Fibroblast of lung (primary cell): ENCODE measurements at regions not wholly inside any gene's neighbourhood (a gene's known extent, or its start where the extent isn't known, plus 50 kb on each side); places are given as distances from the start of the nearest gene placed in this dataset.

ENCODE experiments used
- DNase-seq, 2 donors: peaks; one replicate each; pipeline versions ENCODE4 v3.0.0 to v3.0.0-alpha.2; 2010; ENCODE audit warnings: low read depth in 2 of 2
- H2AFZ ChIP-seq: 2 replicates; pipeline ENCODE4 v1.5.1; 2012; ENCODE audit warnings: low read length, control low read depth, inconsistent platforms
- H3K27ac ChIP-seq: 2 replicates; pipeline ENCODE4 v1.5.1; 2011; ENCODE audit warnings: low read length, control low read depth; ENCODE audit not compliant: insufficient read depth
- H3K27me3 ChIP-seq: 2 replicates; pipeline ENCODE4 v1.5.1; 2011; ENCODE audit warnings: mild to moderate bottlenecking, low read length; ENCODE audit not compliant: control insufficient read depth, insufficient read depth
- H3K36me3 ChIP-seq: 2 replicates; pipeline ENCODE4 v1.5.1; 2011; ENCODE audit warnings: low read length; ENCODE audit not compliant: control insufficient read depth, insufficient read depth
- H3K4me1 ChIP-seq: 2 replicates; pipeline ENCODE4 v1.5.1; 2011; ENCODE audit warnings: low read length; ENCODE audit not compliant: control insufficient read depth, insufficient read depth; ENCODE audit errors: extremely low read depth
- H3K4me2 ChIP-seq: 2 replicates; pipeline ENCODE4 v1.5.1; 2011; ENCODE audit warnings: low read length, control low read depth; ENCODE audit not compliant: insufficient read depth; ENCODE audit errors: extremely low read depth
- H3K4me3 ChIP-seq, 4 experiments: fragments of 200-600 bp in 1 of 4; sonication (generic) in 1 of 4; replicated peaks in 1 of 4; 2 replicates each; pipeline ENCODE4 v1.5.1; 2011 to 2016; ENCODE audit warnings: low read length in 4 of 4, low read depth in 3 of 4, mild to moderate bottlenecking in 3 of 4, control low read depth in 2 of 4, inconsistent platforms in 1 of 4, mixed read lengths in 1 of 4; ENCODE audit not compliant: insufficient read depth in 1 of 4; ENCODE audit errors: control extremely low read depth in 1 of 4
- H3K79me2 ChIP-seq: 2 replicates; pipeline ENCODE4 v1.5.1; 2012; ENCODE audit warnings: mild to moderate bottlenecking, low read length, inconsistent platforms; ENCODE audit not compliant: control insufficient read depth, insufficient read depth
- H3K9ac ChIP-seq: 2 replicates; pipeline ENCODE4 v1.5.1; 2011; ENCODE audit warnings: mild to moderate bottlenecking, low read length, control low read depth; ENCODE audit not compliant: insufficient read depth
- H3K9me3 ChIP-seq: 2 replicates; pipeline ENCODE4 v1.5.1; 2012; ENCODE audit warnings: low read depth, low read length; ENCODE audit not compliant: control insufficient read depth, insufficient read depth
- H4K20me1 ChIP-seq: 2 replicates; pipeline ENCODE4 v1.5.1; 2011; ENCODE audit warnings: low read length; ENCODE audit not compliant: control insufficient read depth, insufficient read depth; ENCODE audit errors: extremely low read depth
- CTCF ChIP-seq, 2 donors: IDR thresholded peaks in 1 of 2; conservative IDR thresholded peaks in 1 of 2; 1 replicate in 1 of 2; 2 replicates in 1 of 2; pipeline ENCODE4 v1.5.1; 2011 to 2012; ENCODE audit warnings: low read length in 2 of 2, control low read depth in 1 of 2, inconsistent platforms in 1 of 2, low read depth in 1 of 2, mild to moderate bottlenecking in 1 of 2
- EZH2 ChIP-seq: IDR thresholded peaks from 2 replicates; pipeline ENCODE4 v1.5.1; 2012; ENCODE audit warnings: low read length, control low read depth, mild to moderate bottlenecking; ENCODE audit errors: missing control alignments

- Histone ChIP-seq H4K20me1 (no peaks in the 10 kb centered on the region), H3K79me2 (no peaks in the 10 kb centered on the region), H3K27ac (no peak overlapping the region), H3K27me3 (no peaks in the 10 kb centered on the region), H3K9me3 (no peaks in the 10 kb centered on the region), H3K4me2 (no peak overlapping the region), H3K4me1 (no peaks in the 10 kb centered on the region), H2AFZ (no peak overlapping the region), H3K4me3 (no peak overlapping the region), H3K9ac (no peak overlapping the region), H3K36me3 (no peaks in the 10 kb centered on the region)
- TF ChIP-seq CTCF (conservative IDR thresholded peaks at IDR 0.05 in 1 of 2, IDR thresholded peaks at IDR 0.05 in 1 of 2; ENCODE audit: low read depth in 1 of 2, low read length in 2 of 2) (no peak), EZH2 (no peak)
- DNase-seq = no peak
Measured at GRCh38 chr5:118017536-118017935, 970.8 kb downstream of the DTWD2 start.

- H3K27me3 ChIP-seq = no peaks in the 10 kb centered on the region
- H3K27ac ChIP-seq = no peak overlapping the region
- H3K4me2 ChIP-seq = no peak overlapping the region
- H4K20me1 ChIP-seq = no peaks in the 10 kb centered on the region
- no peak overlapping the region for H3K4me3 ChIP-seq
- no peaks in the 10 kb centered on the region for H3K79me2 ChIP-seq
- no peaks in the 10 kb centered on the region for H3K4me1 ChIP-seq
- DNase-seq = no peak
- H3K9ac ChIP-seq = no peak overlapping the region
- TF ChIP-seq EZH2 = no peak
- no peak for TF ChIP-seq CTCF (conservative IDR thresholded peaks at IDR 0.05 in 1 of 2, IDR thresholded peaks at IDR 0.05 in 1 of 2; ENCODE audit: low read depth in 1 of 2, low read length in 2 of 2)
- H3K36me3 ChIP-seq = no peaks in the 10 kb centered on the region
- no peaks in the 10 kb centered on the region for H3K9me3 ChIP-seq
- H2AFZ ChIP-seq = no peak overlapping the region
Measured at GRCh38 chr5:118016396-118016795, 972.0 kb downstream of the DTWD2 start.

- Histone ChIP-seq H3K4me2 (no peak overlapping the region), H4K20me1 (no peaks in the 10 kb centered on the region), H3K4me1 (no peaks in the 10 kb centered on the region), H3K36me3 (no peaks in the 10 kb centered on the region), H2AFZ (no peak overlapping the region), H3K9me3 (no peaks in the 10 kb centered on the region), H3K27ac (no peak overlapping the region), H3K27me3 (no peaks in the 10 kb centered on the region), H3K4me3 (no peak overlapping the region), H3K79me2 (no peaks in the 10 kb centered on the region), H3K9ac (no peak overlapping the region)
- no peak for TF ChIP-seq EZH2
- no peak for TF ChIP-seq CTCF (conservative IDR thresholded peaks at IDR 0.05 in 1 of 2, IDR thresholded peaks at IDR 0.05 in 1 of 2; ENCODE audit: low read depth in 1 of 2, low read length in 2 of 2)
- peak in 1 of 2 donors; percentile 54 for DNase-seq
Measured at GRCh38 chr5:118015511-118015910, 972.8 kb downstream of the DTWD2 start.
